ENCODE measurements at regions not wholly inside any gene's neighbourhood (a gene's known extent, or its start where the extent isn't known, plus 50 kb on each side); places are given as distances from the start of the nearest gene placed in this dataset.
"Not testable (repeated sequence)": the region's sequence is repeated elsewhere in the genome, so short reads cannot be mapped to it uniquely, and the experiment has no call there.

- TF ChIP-seq JUND (IDR thresholded peaks at IDR 0.05; ENCODE audit: low read depth): no peak
- DNase-seq (ENCODE audit: low read depth in 1 of 2, low spot score in 1 of 2): no peak
- in situ Hi-C loops (cut with HindIII; ENCODE audit: low pct_unique_long_range_greater_than_20kb, low sequenced_read_pairs): no loop called here
These were observed 639.5 kb upstream of the GOT2 start for GRCh38 chr16:59373632-59374031.

GRCh38 chr16:59370717-59371116, 636.6 kb upstream of the GOT2 start:
- in situ Hi-C loops (cut with HindIII; ENCODE audit: low pct_unique_long_range_greater_than_20kb, low sequenced_read_pairs): no loop called here
- TF ChIP-seq JUND (IDR thresholded peaks at IDR 0.05; ENCODE audit: low read depth): no peak
- no peak for DNase-seq (ENCODE audit: low read depth in 1 of 2, low spot score in 1 of 2)

GRCh38 chr16:59369523-59369922, 635.4 kb upstream of the GOT2 start:
- TF ChIP-seq JUND (IDR thresholded peaks at IDR 0.05; ENCODE audit: low read depth): no peak
- in situ Hi-C loops (cut with HindIII; ENCODE audit: low pct_unique_long_range_greater_than_20kb, low sequenced_read_pairs): no loop called here
- no peak for DNase-seq (ENCODE audit: low read depth in 1 of 2, low spot score in 1 of 2)

GRCh38 chr16:59368586-59368985, 634.5 kb upstream of the GOT2 start:
- TF ChIP-seq JUND (IDR thresholded peaks at IDR 0.05; ENCODE audit: low read depth): no peak
- in situ Hi-C loops (cut with HindIII; ENCODE audit: low pct_unique_long_range_greater_than_20kb, low sequenced_read_pairs): no loop called here
- DNase-seq (ENCODE audit: low read depth in 1 of 2, low spot score in 1 of 2): no peak

- no peak for TF ChIP-seq JUND (IDR thresholded peaks at IDR 0.05; ENCODE audit: low read depth)
- DNase-seq (ENCODE audit: low read depth in 1 of 2, low spot score in 1 of 2): no peak
- in situ Hi-C loops (cut with HindIII; ENCODE audit: low pct_unique_long_range_greater_than_20kb, low sequenced_read_pairs): no loop called here
These were observed 622.6 kb upstream of the GOT2 start for GRCh38 chr16:59356709-59357108.

GRCh38 chr16:59356144-59356543, 622.0 kb upstream of the GOT2 start:
- DNase-seq (ENCODE audit: low read depth in 1 of 2, low spot score in 1 of 2): no peak
- no peak for TF ChIP-seq JUND (IDR thresholded peaks at IDR 0.05; ENCODE audit: low read depth)
- in situ Hi-C loops (cut with HindIII; ENCODE audit: low pct_unique_long_range_greater_than_20kb, low sequenced_read_pairs): no loop called here

DNA sequence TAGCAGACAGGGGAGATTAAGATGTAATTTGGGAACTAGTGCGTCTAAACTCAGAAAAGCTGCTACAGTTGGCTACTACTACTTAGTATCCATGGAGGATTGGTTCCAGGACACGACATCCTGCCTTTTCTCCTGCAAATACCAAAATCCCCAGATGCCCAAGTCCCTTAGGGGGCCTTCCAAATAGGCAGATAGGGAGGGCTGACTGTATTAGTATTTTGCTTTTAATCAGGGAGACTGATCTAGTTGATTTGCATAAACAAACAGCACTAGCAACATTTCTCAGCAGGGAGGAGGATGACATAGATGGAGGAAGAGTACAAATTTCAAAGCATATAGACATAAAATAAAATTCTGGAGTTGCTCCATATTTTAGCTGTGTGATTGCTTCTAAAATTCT, 621.6 kb upstream of the GOT2 start:
- in situ Hi-C loops (cut with HindIII; ENCODE audit: low pct_unique_long_range_greater_than_20kb, low sequenced_read_pairs): no loop called here
- TF ChIP-seq JUND (IDR thresholded peaks at IDR 0.05; ENCODE audit: low read depth): no peak
- no peak for DNase-seq (ENCODE audit: low read depth in 1 of 2, low spot score in 1 of 2)

- no peak for TF ChIP-seq JUND (IDR thresholded peaks at IDR 0.05; ENCODE audit: low read depth)
- in situ Hi-C loops (cut with HindIII; ENCODE audit: low pct_unique_long_range_greater_than_20kb, low sequenced_read_pairs): no loop called here
- no peak for DNase-seq (ENCODE audit: low read depth in 1 of 2, low spot score in 1 of 2)
These were observed 617.3 kb upstream of the GOT2 start for GRCh38 chr16:59351305-59351903.

DNA sequence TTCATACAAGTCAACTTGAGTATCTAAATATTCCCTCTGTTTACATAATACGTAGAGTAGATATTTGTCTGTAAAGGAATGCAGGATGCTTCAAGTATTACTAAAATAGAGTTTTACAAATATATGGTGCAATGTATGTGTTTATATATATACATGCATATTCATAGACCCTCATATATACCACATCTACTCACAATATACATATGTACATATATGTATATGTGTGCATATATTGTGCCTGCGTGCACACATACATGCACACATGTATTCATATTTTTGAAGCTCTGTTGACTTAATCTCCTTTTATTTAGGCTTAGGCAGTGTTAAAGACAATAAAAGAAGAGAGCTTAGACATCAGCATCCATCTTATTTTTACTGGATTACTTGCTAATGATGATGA, 616.6 kb upstream of the GOT2 start:
- no peak for DNase-seq (ENCODE audit: low read depth in 1 of 2, low spot score in 1 of 2)
- no peak for TF ChIP-seq JUND (IDR thresholded peaks at IDR 0.05; ENCODE audit: low read depth)
- in situ Hi-C loops (cut with HindIII; ENCODE audit: low pct_unique_long_range_greater_than_20kb, low sequenced_read_pairs): no loop called here

DNA sequence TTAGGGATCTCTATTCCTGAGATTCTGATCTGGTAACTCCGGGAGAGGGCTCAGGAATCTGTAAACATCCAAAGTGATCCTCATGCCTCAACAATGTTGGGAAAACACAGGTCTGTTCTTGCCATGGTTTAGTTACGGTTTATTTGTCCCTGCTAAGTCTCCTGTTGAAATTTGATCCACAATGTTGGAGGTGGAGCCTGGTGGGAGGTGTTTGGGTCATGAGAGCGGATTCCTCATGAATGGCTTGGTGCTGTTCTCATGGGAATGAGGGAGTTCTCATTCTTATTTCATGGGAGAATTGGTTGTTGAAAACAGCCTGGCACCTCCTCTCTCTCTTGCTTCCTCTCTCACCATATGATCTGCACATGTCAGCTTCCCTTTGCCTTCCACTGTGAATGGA, 608.6 kb upstream of the GOT2 start:
- in situ Hi-C loops (cut with HindIII; ENCODE audit: low pct_unique_long_range_greater_than_20kb, low sequenced_read_pairs): no loop called here
- TF ChIP-seq JUND (IDR thresholded peaks at IDR 0.05; ENCODE audit: low read depth): no peak
- peak in 1 of 2 experiments; percentile 13 for DNase-seq (ENCODE audit: low read depth in 1 of 2, low spot score in 1 of 2)

DNA sequence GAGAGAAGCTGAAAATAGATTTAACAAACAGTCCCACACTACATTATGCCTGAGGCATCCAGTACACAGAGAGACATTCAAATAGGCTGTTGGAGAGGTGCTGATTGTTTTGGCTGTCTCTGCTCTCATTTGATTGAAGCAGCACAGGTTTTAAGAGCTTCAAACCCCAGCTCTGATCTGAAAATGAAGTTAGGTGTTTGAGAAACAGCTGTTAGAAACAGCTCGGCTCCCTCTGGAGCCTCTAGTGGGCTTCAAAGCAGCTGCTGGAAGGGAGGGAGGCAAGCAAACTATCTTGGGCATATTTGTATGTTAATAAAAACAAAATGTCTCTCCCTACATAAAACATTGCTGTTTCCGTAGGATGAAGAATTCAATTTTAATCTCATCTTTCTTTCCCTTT, 607.3 kb upstream of the GOT2 start:
- TF ChIP-seq JUND (IDR thresholded peaks at IDR 0.05; ENCODE audit: low read depth): no peak
- in situ Hi-C loops (cut with HindIII; ENCODE audit: low pct_unique_long_range_greater_than_20kb, low sequenced_read_pairs): no loop called here
- no peak for DNase-seq (ENCODE audit: low read depth in 1 of 2, low spot score in 1 of 2)

DNA sequence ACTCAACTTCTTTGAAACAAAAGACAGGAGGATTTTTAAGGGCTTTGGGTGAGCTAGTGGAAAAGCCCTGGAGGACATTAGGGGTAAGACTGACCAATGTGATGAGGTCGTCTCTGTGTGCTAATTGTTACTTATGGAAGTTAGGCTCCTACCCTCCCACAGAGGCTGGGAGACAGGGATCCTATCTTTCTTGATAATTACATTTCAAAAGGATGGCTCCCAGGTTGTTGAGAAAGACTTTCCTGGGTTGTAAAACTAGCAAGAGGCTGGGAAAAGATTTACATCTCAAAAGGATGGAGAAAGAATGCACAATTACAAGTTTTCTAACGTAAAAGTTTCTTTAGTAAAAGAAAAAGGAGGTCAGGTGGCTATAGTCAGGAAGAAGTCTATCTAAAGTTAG, 605.8 kb upstream of the GOT2 start:
- no peak for TF ChIP-seq JUND (IDR thresholded peaks at IDR 0.05; ENCODE audit: low read depth)
- in situ Hi-C loops (cut with HindIII; ENCODE audit: low pct_unique_long_range_greater_than_20kb, low sequenced_read_pairs): no loop called here
- no peak for DNase-seq (ENCODE audit: low read depth in 1 of 2, low spot score in 1 of 2)

DNA sequence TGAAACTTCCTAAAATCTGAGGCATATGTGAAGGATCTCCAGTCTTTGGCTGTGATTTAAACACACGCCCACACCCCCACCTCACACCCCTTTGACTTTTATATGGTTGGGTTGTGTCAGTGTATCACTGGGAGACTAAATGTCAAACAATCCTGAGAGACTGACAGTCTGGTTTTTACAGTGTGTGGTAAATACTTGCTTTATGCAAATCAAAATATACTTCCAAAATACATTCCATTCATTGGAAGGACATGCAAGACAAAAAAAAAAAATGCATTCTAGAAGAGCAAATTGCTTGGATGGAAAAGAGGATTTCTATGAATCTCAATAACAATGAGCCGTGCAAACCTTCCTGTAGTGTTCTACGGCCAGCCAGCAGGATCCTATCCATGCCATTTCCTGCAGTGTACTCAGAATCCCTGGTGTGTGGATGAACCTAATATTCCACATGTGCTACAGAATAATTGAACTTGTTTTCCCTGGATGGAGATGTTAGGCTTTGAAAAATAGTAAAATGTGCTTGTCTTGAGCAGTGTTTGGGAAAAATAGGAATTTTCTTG, 602.1 kb upstream of the GOT2 start:
- TF ChIP-seq JUND (IDR thresholded peaks at IDR 0.05; ENCODE audit: low read depth): no peak
- no peak for DNase-seq (ENCODE audit: low read depth in 1 of 2, low spot score in 1 of 2)
- in situ Hi-C loops (cut with HindIII; ENCODE audit: low pct_unique_long_range_greater_than_20kb, low sequenced_read_pairs): no loop called here

GRCh38 chr16:59331708-59332107, 597.6 kb upstream of the GOT2 start:
- in situ Hi-C loops (cut with HindIII; ENCODE audit: low pct_unique_long_range_greater_than_20kb, low sequenced_read_pairs); DNase-seq (ENCODE audit: low read depth in 1 of 2, low spot score in 1 of 2): not testable (repeated sequence)
